Natural killer cell (primary cell): ENCODE measurements at regions not wholly inside any gene's neighbourhood (a gene's known extent, or its start where the extent isn't known, plus 50 kb on each side); places are given as distances from the start of the nearest gene placed in this dataset.
"Not testable (repeated sequence)": the region's sequence is repeated elsewhere in the genome, so short reads cannot be mapped to it uniquely, and the experiment has no call there.

ENCODE experiments used
- ATAC-seq, 3 donors: fragments of 150-1000 bp in 2 of 3; fragments of 200-7000 bp in 1 of 3; cut with Tn5 transposase; 1 replicate in 1 of 3; 2 replicates in 2 of 3; pipeline ENCODE4 v1.10.0; 2021; ENCODE audit warnings: mild to moderate bottlenecking in 2 of 3, moderate library complexity in 2 of 3
- DNase-seq, 2 donors: peaks; one replicate each; pipeline versions ENCODE4 v3.0.0 to v3.0.0-alpha.2; 2013 to 2021; ENCODE audit warnings: mixed read lengths in 1 of 2
- H3K27ac ChIP-seq: one replicate; pipeline ENCODE4 v1.5.1; 2013; ENCODE audit warnings: mild to moderate bottlenecking, low read length
- H3K27me3 ChIP-seq: one replicate; pipeline ENCODE4 v1.6.1; 2013; ENCODE audit warnings: low read length; ENCODE audit not compliant: control insufficient read depth, insufficient read depth
- H3K36me3 ChIP-seq: one replicate; pipeline ENCODE4 v1.6.1; 2013; ENCODE audit warnings: low read length; ENCODE audit not compliant: control insufficient read depth, insufficient read depth
- H3K4me1 ChIP-seq: one replicate; pipeline ENCODE4 v1.6.1; 2013; ENCODE audit warnings: low read length; ENCODE audit not compliant: control insufficient read depth, insufficient read depth
- H3K4me3 ChIP-seq: one replicate; pipeline ENCODE4 v1.5.1; 2013; ENCODE audit warnings: low read length
- H3K9me3 ChIP-seq: one replicate; pipeline ENCODE4 v1.6.1; 2013; ENCODE audit warnings: low read length; ENCODE audit not compliant: control insufficient read depth, insufficient read depth
- H3K27ac Mint-ChIP-seq, 2 donors: one replicate each; pipeline ENCODE4 v1.8.0; 2022; ENCODE audit warnings: mild to moderate bottlenecking in 2 of 2, mixed read lengths in 2 of 2, moderate library complexity in 1 of 2
- H3K27me3 Mint-ChIP-seq, 2 donors: one replicate each; pipeline ENCODE4 v1.8.0; 2022; ENCODE audit warnings: low read depth in 2 of 2, mixed read lengths in 2 of 2
- H3K36me3 Mint-ChIP-seq: one replicate; pipeline ENCODE4 v1.8.0; 2022; ENCODE audit warnings: mixed read lengths
- H3K4me1 Mint-ChIP-seq, 2 donors: one replicate each; pipeline ENCODE4 v1.8.0; 2022; ENCODE audit warnings: mixed read lengths in 2 of 2
- H3K4me3 Mint-ChIP-seq: one replicate; pipeline ENCODE4 v1.8.0; 2022; ENCODE audit warnings: mild to moderate bottlenecking, moderate library complexity, mixed read lengths
- H3K9me3 Mint-ChIP-seq, 2 donors: one replicate each; pipeline ENCODE4 v1.8.0; 2022; ENCODE audit warnings: mixed read lengths in 2 of 2
- WGBS: methylation state at CpG from one replicate; pipeline ENCODE4 v1.1.7; 2013; ENCODE audit warnings: missing lambda C conversion rate; ENCODE audit not compliant: insufficient coverage; 5-methylcytosine and 5-hydroxymethylcytosine counted together
- intact Hi-C: fragments of 100-400 bp; cut with micrococcal nuclease; formaldehyde crosslinking; loops from one replicate; pipeline ENCODE4 v1.14.2; 2022
- TF ChIP-seq, protein P1 (sequence below): fragments of 200-600 bp; IDR thresholded peaks from one replicate; pipeline ENCODE4 v1.8.0; 2022; ENCODE audit warnings: antibody characterized with exemption

DNA sequence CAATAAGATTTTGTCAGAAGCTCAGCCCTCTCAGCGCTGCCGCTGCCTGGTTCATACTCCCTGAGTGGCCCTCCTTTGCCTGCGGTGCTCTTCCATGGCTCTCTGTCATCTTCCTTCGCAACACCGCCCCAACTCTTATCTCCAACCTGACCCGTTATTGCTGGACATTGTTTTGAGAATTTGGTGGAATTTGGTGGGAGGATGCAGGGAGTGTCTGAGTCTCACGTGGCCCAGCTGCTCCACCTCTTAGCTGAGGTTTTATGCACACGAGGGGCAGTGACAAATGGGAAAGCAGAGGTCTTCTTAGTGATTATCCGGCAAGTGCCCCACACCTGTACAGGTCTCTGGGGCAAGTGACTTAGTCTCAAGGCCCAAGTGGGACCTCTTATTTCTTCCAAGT, 97.5 kb upstream of the RPH3A start:
- no peaks in the 10 kb centered on the region for H3K27me3 ChIP-seq
- Mint-ChIP-seq H3K4me1 (no peaks in the 10 kb centered on the region), H3K4me3 (no peak overlapping the region), H3K9me3 (no peaks in the 10 kb centered on the region), H3K36me3 (no peaks in the 10 kb centered on the region), H3K27ac (no peak overlapping the region), H3K27me3 (peaks cover 16 to 29% of the 10 kb centered on the region in 2 donors)
- H3K9me3 ChIP-seq = no peaks in the 10 kb centered on the region
- H3K4me3 ChIP-seq = no peak overlapping the region
- intact Hi-C loops = no loop called here
- no peak for ATAC-seq
- DNase-seq = no peak
- H3K4me1 ChIP-seq = no peaks in the 10 kb centered on the region
- H3K36me3 ChIP-seq = no peaks in the 10 kb centered on the region
- TF ChIP-seq, protein P1, sequence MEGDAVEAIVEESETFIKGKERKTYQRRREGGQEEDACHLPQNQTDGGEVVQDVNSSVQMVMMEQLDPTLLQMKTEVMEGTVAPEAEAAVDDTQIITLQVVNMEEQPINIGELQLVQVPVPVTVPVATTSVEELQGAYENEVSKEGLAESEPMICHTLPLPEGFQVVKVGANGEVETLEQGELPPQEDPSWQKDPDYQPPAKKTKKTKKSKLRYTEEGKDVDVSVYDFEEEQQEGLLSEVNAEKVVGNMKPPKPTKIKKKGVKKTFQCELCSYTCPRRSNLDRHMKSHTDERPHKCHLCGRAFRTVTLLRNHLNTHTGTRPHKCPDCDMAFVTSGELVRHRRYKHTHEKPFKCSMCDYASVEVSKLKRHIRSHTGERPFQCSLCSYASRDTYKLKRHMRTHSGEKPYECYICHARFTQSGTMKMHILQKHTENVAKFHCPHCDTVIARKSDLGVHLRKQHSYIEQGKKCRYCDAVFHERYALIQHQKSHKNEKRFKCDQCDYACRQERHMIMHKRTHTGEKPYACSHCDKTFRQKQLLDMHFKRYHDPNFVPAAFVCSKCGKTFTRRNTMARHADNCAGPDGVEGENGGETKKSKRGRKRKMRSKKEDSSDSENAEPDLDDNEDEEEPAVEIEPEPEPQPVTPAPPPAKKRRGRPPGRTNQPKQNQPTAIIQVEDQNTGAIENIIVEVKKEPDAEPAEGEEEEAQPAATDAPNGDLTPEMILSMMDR = no peak
- 82% methylated on average over 8 of the region's 9 CpGs for WGBS
- H3K27ac ChIP-seq = no peak overlapping the region

DNA sequence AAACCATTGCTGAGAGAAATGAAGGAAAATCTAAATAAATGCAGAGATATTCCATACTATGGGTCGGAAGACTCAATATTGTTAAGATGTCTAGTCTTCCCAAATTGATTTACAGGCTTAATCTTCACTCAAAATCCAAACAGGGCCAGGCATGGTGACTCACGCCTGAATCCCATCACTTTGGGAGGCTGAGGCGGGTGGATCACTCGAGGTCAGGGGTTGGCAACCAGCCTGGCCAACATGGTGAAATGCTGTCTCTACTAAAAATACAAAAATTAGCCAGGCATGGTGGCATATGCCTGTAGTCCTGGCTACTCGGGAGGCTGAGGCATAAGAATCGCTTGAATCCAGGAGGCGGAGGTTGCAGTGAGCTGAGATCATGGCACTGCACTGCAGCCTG, 94.1 kb upstream of the RPH3A start:
- H3K36me3 ChIP-seq, H3K4me3 ChIP-seq, intact Hi-C loops, ATAC-seq, H3K27ac Mint-ChIP-seq, H3K9me3 ChIP-seq, H3K9me3 Mint-ChIP-seq, H3K27me3 ChIP-seq, H3K36me3 Mint-ChIP-seq, H3K4me1 Mint-ChIP-seq, DNase-seq, H3K27ac ChIP-seq, H3K4me1 ChIP-seq, H3K4me3 Mint-ChIP-seq: not testable (repeated sequence)
- 92% methylated on average over 7 of the region's 7 CpGs for WGBS
- peaks cover 22 to 50% of the 10 kb centered on the region in 2 donors for H3K27me3 Mint-ChIP-seq

DNA sequence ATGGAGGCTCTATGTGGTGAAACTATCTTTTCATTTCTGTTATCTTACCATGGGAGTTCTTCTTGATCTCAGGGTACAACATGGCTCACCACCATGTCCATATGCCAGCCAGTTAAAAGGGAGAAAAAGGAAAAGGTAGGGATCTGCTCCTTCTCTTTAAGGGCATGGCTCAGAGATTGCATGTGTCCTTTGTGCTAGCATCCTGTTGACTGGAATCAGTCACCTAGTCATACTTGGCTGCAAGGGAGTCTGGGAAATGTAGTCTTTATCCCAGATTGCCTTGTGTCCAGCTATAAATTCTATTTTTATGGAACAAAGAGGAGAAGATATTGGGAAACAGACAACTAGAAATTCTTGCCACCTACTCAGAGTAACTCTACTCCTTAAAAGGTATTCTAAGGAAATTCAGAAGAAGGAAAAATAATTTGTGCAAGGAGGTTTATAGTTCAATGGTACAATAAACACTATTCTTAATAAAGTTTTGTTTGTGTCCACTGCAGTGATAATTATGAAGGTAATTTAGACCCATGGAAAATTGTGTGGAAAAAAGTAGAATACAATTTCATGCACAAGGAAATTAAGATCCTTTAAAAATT, 86.4 kb upstream of the RPH3A start:
- ATAC-seq (no peak), DNase-seq (no peak)
- Mint-ChIP-seq H3K4me1 (no peaks in the 10 kb centered on the region), H3K36me3 (no peaks in the 10 kb centered on the region), H3K4me3 (no peak overlapping the region), H3K27ac (no peak overlapping the region), H3K9me3 (no peaks in the 10 kb centered on the region), H3K27me3 (peaks cover 14 to 22% of the 10 kb centered on the region in 2 donors)
- Histone ChIP-seq H3K4me3 (no peak overlapping the region), H3K27ac (no peak overlapping the region), H3K4me1 (no peaks in the 10 kb centered on the region), H3K27me3 (no peaks in the 10 kb centered on the region), H3K9me3 (no peaks in the 10 kb centered on the region), H3K36me3 (no peaks in the 10 kb centered on the region)
- intact Hi-C loops = no loop called here
- TF ChIP-seq, protein P1 = no peak

DNA sequence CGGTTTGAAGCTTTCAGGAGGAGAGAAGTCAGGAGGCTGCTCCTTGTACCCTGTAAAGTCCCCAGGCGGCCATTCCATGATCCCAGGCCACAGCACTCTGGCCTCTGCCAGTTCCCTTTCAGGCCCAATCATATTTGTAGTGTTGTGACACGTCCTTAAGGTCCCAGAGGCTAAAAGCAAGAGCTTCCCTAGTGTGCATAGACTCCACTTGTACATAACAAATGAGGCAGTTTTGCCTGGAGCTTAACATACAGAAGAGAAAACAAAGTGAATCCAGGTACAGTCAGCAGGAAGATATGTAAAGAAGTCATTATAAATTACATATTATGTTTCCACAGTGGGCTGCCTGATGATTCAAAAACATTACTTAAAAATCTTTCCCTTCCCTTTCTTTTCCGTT, 81.1 kb upstream of the RPH3A start:
- ATAC-seq (no peak), DNase-seq (no peak)
- Histone ChIP-seq H3K36me3 (no peaks in the 10 kb centered on the region), H3K27ac (no peak overlapping the region), H3K4me1 (no peaks in the 10 kb centered on the region), H3K4me3 (no peak overlapping the region), H3K27me3 (no peaks in the 10 kb centered on the region), H3K9me3 (no peaks in the 10 kb centered on the region)
- Mint-ChIP-seq H3K4me1 (peaks cover 0 to 5% of the 10 kb centered on the region in 2 donors), H3K9me3 (no peaks in the 10 kb centered on the region), H3K36me3 (no peaks in the 10 kb centered on the region), H3K27me3 (peaks cover 0 to 3% of the 10 kb centered on the region in 2 donors), H3K4me3 (no peak overlapping the region), H3K27ac (no peak overlapping the region)
- intact Hi-C loops = no loop called here
- WGBS = 80% methylated on average over 4 of the region's 4 CpGs
- TF ChIP-seq, protein P1 = no peak
